Effector memory CD8-positive, alpha-beta T cell (primary cell): ENCODE measurements at regions not wholly inside any gene's neighbourhood (a gene's known extent, or its start where the extent isn't known, plus 50 kb on each side); places are given as distances from the start of the nearest gene placed in this dataset.

Experiments
- ATAC-seq: fragments of 150-1000 bp; cut with Tn5 transposase; replicated peaks from 2 replicates; pipeline ENCODE4 v1.10.0; 2021; ENCODE audit warnings: mild to moderate bottlenecking, moderate library complexity
- DNase-seq, 3 experiments: peaks; one replicate each; pipeline ENCODE4 v3.0.0; 2021
- H3K27ac Mint-ChIP-seq, 2 donors: one replicate each; pipeline ENCODE4 v1.8.0; 2022; ENCODE audit warnings: mild to moderate bottlenecking in 2 of 2, mixed read lengths in 2 of 2, moderate library complexity in 2 of 2
- H3K27me3 Mint-ChIP-seq, 2 donors: one replicate each; pipeline ENCODE4 v1.8.0; 2022; ENCODE audit warnings: mixed read lengths in 2 of 2
- H3K36me3 Mint-ChIP-seq: one replicate; pipeline ENCODE4 v1.8.0; 2022; ENCODE audit warnings: mild to moderate bottlenecking, moderate library complexity, mixed read lengths; ENCODE audit not compliant: insufficient read depth
- H3K4me1 Mint-ChIP-seq, 2 donors: one replicate each; pipeline ENCODE4 v1.8.0; 2022; ENCODE audit warnings: low read depth in 2 of 2, mixed read lengths in 2 of 2
- H3K4me3 Mint-ChIP-seq, 2 donors: one replicate each; pipeline ENCODE4 v1.8.0; 2022; ENCODE audit warnings: mild to moderate bottlenecking in 2 of 2, mixed read lengths in 2 of 2, moderate library complexity in 2 of 2
- H3K9me3 Mint-ChIP-seq, 2 donors: one replicate each; pipeline ENCODE4 v1.8.0; 2022; ENCODE audit warnings: mixed read lengths in 2 of 2

- no peak overlapping the region for H3K4me3 Mint-ChIP-seq
- no peak overlapping the region for H3K27ac Mint-ChIP-seq
- ATAC-seq, result no peak
- DNase-seq, result no peak
- no peaks in the 10 kb centered on the region for H3K27me3 Mint-ChIP-seq
- H3K36me3 Mint-ChIP-seq, result no peaks in the 10 kb centered on the region
- H3K4me1 Mint-ChIP-seq, result no peaks in the 10 kb centered on the region
- peaks cover 4 to 23% of the 10 kb centered on the region in 2 donors for H3K9me3 Mint-ChIP-seq
Observed at GRCh38 chr10:56831681-56832080, 470.6 kb upstream of the ZWINT start.

DNA sequence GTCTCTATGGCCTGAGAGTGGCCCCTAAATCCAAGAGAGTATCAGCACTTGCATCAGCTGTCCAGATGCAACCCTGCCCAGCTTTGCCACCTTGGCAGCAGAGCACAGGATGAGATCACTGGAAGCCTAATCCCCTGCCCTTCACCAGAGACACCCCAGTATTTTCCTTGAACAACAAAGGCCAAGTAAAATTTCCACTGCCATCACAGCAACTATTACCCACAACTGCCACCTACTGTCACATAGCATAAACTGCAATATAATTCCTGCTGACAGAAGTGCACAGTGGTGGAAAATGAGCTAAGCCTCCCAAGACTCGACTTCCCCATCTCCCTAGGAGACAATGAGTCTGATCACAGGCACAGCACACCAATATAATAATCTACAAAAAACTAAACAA is 462.8 kb upstream of the ZWINT start:
- Mint-ChIP-seq H3K4me1 (no peaks in the 10 kb centered on the region), H3K9me3 (peaks cover 10 to 32% of the 10 kb centered on the region in 2 donors), H3K4me3 (no peak overlapping the region), H3K27ac (no peak overlapping the region), H3K27me3 (no peaks in the 10 kb centered on the region), H3K36me3 (no peaks in the 10 kb centered on the region)
- no peak for ATAC-seq
- no peak for DNase-seq

DNA sequence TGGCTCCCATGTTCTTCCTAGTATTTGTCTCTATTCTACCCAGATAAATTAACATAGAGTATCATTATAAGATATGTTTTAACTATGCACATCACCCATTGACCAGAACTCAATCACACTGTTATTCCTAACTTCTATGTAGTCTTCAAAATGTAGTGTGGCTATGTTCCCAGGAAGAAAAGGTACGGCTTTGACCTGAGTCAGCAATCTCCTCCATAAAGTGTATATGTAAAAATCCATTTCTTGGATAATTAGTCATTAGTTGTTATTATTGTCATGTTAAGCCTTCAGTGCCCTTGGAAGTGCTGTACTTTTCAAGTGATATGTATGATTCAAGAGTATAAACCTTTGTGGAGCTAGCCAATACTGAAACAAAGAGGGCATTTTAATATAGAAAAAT is 444.0 kb upstream of the ZWINT start:
- H3K27me3 Mint-ChIP-seq, result no peaks in the 10 kb centered on the region
- no peak for ATAC-seq
- no peaks in the 10 kb centered on the region for H3K36me3 Mint-ChIP-seq
- H3K4me3 Mint-ChIP-seq, result no peak overlapping the region
- no peak for DNase-seq
- no peak overlapping the region for H3K27ac Mint-ChIP-seq
- no peaks in the 10 kb centered on the region for H3K4me1 Mint-ChIP-seq
- H3K9me3 Mint-ChIP-seq, result peaks cover 6 to 12% of the 10 kb centered on the region in 2 donors

DNA sequence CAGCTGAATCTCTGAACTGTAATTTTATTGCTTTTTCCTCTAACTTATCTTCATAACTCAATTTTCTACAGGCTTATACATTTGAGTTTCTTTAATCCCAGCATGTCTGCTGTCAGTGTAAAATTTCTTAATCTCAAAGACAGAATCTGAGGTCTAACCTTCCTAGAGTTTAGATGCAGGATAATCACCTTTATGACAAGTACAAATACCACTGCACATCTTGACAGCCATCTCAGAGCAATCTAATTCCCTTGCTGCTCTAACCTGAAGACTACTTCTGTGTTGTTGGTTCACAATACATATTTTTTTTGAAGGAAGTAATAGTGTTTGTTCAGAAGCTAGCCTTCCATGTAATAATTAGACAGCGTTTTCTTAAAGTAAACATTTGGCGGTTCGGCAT is 424.2 kb upstream of the ZWINT start:
- Mint-ChIP-seq H3K27ac (no peak overlapping the region), H3K9me3 (peaks cover 4 to 26% of the 10 kb centered on the region in 2 donors), H3K27me3 (no peaks in the 10 kb centered on the region), H3K36me3 (peaks cover 4% of the 10 kb centered on the region), H3K4me1 (no peaks in the 10 kb centered on the region), H3K4me3 (no peak overlapping the region)
- ATAC-seq, result no peak
- no peak for DNase-seq

DNA sequence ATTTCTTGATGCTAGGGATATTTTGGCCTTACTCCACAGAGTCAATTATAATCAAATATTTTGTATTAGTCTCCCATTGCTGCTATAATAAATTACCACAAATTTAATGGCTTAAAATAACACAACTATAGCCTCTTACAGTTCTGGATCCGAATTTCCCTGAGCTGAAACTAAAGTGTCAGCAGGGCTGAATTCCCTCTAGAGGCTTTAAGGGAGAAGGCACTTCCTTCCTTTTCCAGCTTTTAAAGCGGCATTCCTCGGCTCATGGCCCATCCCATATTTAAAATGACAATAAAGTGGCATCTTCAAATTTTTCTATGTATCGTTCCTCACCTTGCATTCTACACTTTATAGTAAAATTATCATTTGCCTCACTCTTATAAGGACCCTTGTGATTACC is 421.4 kb upstream of the ZWINT start:
- Mint-ChIP-seq H3K9me3 (peaks cover 4 to 29% of the 10 kb centered on the region in 2 donors), H3K27me3 (no peaks in the 10 kb centered on the region), H3K4me1 (no peaks in the 10 kb centered on the region), H3K27ac (no peak overlapping the region), H3K36me3 (peaks cover 4% of the 10 kb centered on the region), H3K4me3 (no peak overlapping the region)
- no peak for ATAC-seq
- DNase-seq, result no peak

- H3K27me3 Mint-ChIP-seq, result no peaks in the 10 kb centered on the region
- DNase-seq, result no peak
- no peak overlapping the region for H3K4me3 Mint-ChIP-seq
- no peak overlapping the region for H3K27ac Mint-ChIP-seq
- peaks cover 5 to 22% of the 10 kb centered on the region in 2 donors for H3K9me3 Mint-ChIP-seq
- H3K4me1 Mint-ChIP-seq, result no peaks in the 10 kb centered on the region
- ATAC-seq, result no peak
- no peaks in the 10 kb centered on the region for H3K36me3 Mint-ChIP-seq
Observed at GRCh38 chr10:56771343-56771742, 410.3 kb upstream of the ZWINT start.

- Mint-ChIP-seq H3K4me3 (no peak overlapping the region), H3K27me3 (no peaks in the 10 kb centered on the region), H3K36me3 (no peaks in the 10 kb centered on the region), H3K27ac (no peak overlapping the region), H3K4me1 (no peaks in the 10 kb centered on the region), H3K9me3 (peaks cover 4 to 20% of the 10 kb centered on the region in 2 donors)
- ATAC-seq (no peak), DNase-seq (no peak)
Observed at GRCh38 chr10:56763090-56763489, 402.0 kb upstream of the ZWINT start.

- no peaks in the 10 kb centered on the region for H3K27me3 Mint-ChIP-seq
- no peak for ATAC-seq
- no peaks in the 10 kb centered on the region for H3K36me3 Mint-ChIP-seq
- H3K4me1 Mint-ChIP-seq, result no peaks in the 10 kb centered on the region
- H3K9me3 Mint-ChIP-seq, result peaks cover 0 to 7% of the 10 kb centered on the region in 2 donors
- H3K4me3 Mint-ChIP-seq, result no peak overlapping the region
- no peak overlapping the region for H3K27ac Mint-ChIP-seq
- no peak for DNase-seq
Observed at GRCh38 chr10:56745490-56745889, 384.4 kb upstream of the ZWINT start.

GRCh38 chr10:56728349-56728748 is 367.3 kb upstream of the ZWINT start:
- Mint-ChIP-seq H3K36me3 (no peaks in the 10 kb centered on the region), H3K27ac (no peak overlapping the region), H3K4me1 (no peaks in the 10 kb centered on the region), H3K9me3 (peaks cover 3 to 6% of the 10 kb centered on the region in 2 donors), H3K27me3 (no peaks in the 10 kb centered on the region), H3K4me3 (no peak overlapping the region)
- DNase-seq, result no peak
- ATAC-seq, result no peak

DNA sequence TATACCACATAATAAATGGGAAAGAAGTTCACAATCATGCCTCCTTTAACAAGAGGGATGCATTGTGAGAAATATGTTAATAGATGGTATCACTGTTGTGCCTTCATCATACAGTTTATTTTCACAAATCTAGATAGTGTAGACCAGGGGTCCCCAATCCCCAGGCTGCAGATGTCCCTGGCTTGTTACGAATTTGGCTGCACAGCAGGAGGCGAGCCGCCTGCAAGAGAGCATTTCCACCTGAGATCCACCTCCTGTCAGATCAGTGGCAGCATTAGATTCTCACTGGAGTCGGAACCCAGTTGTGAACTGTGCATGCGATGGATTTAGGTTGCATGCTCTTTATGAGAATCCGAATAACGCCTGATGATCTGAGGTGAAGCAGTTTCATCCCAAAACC is 361.9 kb upstream of the ZWINT start:
- Mint-ChIP-seq H3K4me3 (no peak overlapping the region), H3K9me3 (peaks cover 0 to 3% of the 10 kb centered on the region in 2 donors)

DNA sequence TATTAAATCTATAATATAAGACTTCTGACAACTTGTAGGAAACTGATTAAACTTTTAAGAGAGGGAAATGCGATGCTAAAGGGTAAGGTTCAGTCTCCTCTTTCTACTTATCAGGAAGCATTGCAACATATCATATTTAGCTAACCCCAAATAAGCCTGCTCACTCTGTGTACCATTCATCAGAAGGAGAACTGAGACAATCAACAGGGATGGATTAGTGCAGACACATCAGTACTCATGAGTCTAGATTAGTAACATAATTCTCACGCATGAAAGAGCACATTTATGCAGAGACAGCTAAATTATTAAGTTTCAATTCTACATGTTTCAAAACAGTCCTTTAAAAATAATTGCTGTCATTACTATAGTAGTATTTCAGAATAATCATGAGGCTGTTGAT is 354.2 kb upstream of the ZWINT start:
- no peaks in the 10 kb centered on the region for H3K27me3 Mint-ChIP-seq
- peaks cover 3 to 7% of the 10 kb centered on the region in 2 donors for H3K9me3 Mint-ChIP-seq
- H3K4me1 Mint-ChIP-seq, result no peaks in the 10 kb centered on the region
- no peak for ATAC-seq
- H3K27ac Mint-ChIP-seq, result no peak overlapping the region
- no peak for DNase-seq
- no peaks in the 10 kb centered on the region for H3K36me3 Mint-ChIP-seq
- H3K4me3 Mint-ChIP-seq, result no peak overlapping the region

More for the DNA sequence above, 361.9 kb upstream of the ZWINT start:
- Mint-ChIP-seq H3K27me3 (no peaks in the 10 kb centered on the region), H3K4me1 (no peaks in the 10 kb centered on the region), H3K36me3 (no peaks in the 10 kb centered on the region), H3K27ac (no peak overlapping the region)
- no peak for DNase-seq
- no peak for ATAC-seq

- H3K4me3 Mint-ChIP-seq, result no peak overlapping the region
- H3K36me3 Mint-ChIP-seq, result no peaks in the 10 kb centered on the region
- no peak overlapping the region for H3K27ac Mint-ChIP-seq
- DNase-seq (no peak), ATAC-seq (no peak)
- no peaks in the 10 kb centered on the region for H3K4me1 Mint-ChIP-seq
- H3K9me3 Mint-ChIP-seq, result peaks cover 0 to 3% of the 10 kb centered on the region in 2 donors
- H3K27me3 Mint-ChIP-seq, result no peaks in the 10 kb centered on the region
Observed at GRCh38 chr10:56698506-56698905, 337.4 kb upstream of the ZWINT start.

- no peak overlapping the region for H3K27ac Mint-ChIP-seq
- DNase-seq (no peak), ATAC-seq (no peak)
- no peaks in the 10 kb centered on the region for H3K9me3 Mint-ChIP-seq
- no peak overlapping the region for H3K4me3 Mint-ChIP-seq
- H3K4me1 Mint-ChIP-seq, result no peaks in the 10 kb centered on the region
- no peaks in the 10 kb centered on the region for H3K27me3 Mint-ChIP-seq
- H3K36me3 Mint-ChIP-seq, result no peaks in the 10 kb centered on the region
Observed at GRCh38 chr10:56679578-56679977, 318.5 kb upstream of the ZWINT start.

- Mint-ChIP-seq H3K36me3 (peaks cover 3% of the 10 kb centered on the region), H3K9me3 (peaks cover 9 to 14% of the 10 kb centered on the region in 2 donors), H3K4me3 (no peak overlapping the region), H3K27ac (no peak overlapping the region), H3K27me3 (no peaks in the 10 kb centered on the region), H3K4me1 (no peaks in the 10 kb centered on the region)
- DNase-seq, result no peak
- ATAC-seq, result no peak
Observed at GRCh38 chr10:56662765-56663447, 301.8 kb upstream of the ZWINT start.
